ENCODE measurements at regions not wholly inside any gene's neighbourhood (a gene's known extent, or its start where the extent isn't known, plus 50 kb on each side); places are given as distances from the start of the nearest gene placed in this dataset.

DNA sequence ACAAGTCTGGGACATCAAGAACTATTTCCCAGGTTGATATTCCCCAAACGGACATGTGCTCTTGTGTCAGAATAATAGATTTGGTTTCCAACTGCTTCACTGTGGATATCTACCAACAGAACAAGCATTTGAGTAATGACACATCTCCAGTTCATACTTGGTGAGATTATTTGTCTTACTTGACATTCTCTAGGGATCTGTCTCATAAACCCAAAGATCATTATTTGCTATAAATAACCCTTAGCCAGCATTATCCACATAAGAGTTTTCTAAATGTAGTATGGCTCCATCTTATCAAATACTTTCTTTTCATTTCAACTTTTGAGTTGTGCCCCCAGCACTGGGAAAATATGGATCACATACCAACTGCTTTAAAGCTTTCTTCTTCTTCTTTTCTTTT lies 1063.9 kb upstream of the CDH18 start:
- TF ChIP-seq, protein P1, sequence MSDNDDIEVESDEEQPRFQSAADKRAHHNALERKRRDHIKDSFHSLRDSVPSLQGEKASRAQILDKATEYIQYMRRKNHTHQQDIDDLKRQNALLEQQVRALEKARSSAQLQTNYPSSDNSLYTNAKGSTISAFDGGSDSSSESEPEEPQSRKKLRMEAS (IDR thresholded peaks at IDR 0.05), result no peak
- TF ChIP-seq RAD21 (IDR thresholded peaks at IDR 0.05; ENCODE audit: low read depth), result no peak

DNA sequence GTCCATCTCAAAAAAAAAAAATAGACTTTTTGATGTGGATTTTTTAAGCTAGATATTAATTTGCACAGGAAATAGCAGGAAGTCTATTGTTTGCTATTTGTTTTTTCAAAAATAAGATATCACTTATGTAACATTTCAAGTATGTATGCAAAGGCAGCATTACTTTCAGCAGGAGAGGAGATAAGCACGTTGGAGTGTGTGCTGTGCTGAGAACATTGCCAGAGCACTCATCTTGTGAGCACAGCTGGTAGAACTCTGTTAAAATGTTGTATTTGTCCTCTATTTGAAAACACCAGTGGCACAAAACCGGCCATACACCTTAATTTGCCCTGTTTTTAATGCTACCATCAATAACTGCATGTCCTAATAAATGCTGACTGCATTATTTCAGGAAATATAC lies 1061.9 kb upstream of the CDH18 start:
- TF ChIP-seq FOXM1 (IDR thresholded peaks at IDR 0.05; ENCODE audit: borderline replicate concordance, low read depth), result no peak
- TF ChIP-seq, protein P2, sequence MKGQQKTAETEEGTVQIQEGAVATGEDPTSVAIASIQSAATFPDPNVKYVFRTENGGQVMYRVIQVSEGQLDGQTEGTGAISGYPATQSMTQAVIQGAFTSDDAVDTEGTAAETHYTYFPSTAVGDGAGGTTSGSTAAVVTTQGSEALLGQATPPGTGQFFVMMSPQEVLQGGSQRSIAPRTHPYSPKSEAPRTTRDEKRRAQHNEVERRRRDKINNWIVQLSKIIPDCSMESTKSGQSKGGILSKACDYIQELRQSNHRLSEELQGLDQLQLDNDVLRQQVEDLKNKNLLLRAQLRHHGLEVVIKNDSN (IDR thresholded peaks at IDR 0.05), result no peak
- TF ChIP-seq TCF12 (IDR thresholded peaks at IDR 0.05; ENCODE audit: low read depth), result no peak

DNA sequence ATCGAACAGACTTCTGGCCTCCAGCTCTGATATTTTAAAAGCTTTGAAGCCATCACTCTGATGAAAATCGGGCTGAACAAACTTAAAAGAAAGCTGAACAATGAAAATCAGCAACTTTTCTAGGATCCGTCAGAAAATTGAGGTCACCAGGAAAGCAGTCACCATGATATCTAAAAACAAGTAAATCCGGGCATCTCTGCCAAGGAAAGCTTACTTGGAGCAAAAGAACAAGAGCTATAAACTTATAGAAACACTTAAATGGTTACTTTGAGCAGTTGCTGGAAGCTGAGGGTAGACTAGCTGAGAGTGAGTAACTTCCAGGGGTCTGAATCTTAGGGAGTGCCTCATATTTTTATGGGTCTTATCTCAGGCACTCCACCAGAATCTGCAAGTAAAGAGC lies 1043.0 kb upstream of the CDH18 start:
- TF ChIP-seq, protein P2 (IDR thresholded peaks at IDR 0.05), result no peak
- TF ChIP-seq EP300 (IDR thresholded peaks at IDR 0.05; ENCODE audit: borderline replicate concordance) (no peak), CREB1 (IDR thresholded peaks at IDR 0.05; ENCODE audit: low read depth) (no peak), TEAD4 (IDR thresholded peaks at IDR 0.05) (no peak), NFIC (IDR thresholded peaks at IDR 0.05) (no peak), ZBTB7A (IDR thresholded peaks at IDR 0.05; ENCODE audit: low read depth) (no peak), YY1 (IDR thresholded peaks at IDR 0.05; ENCODE audit: low read depth) (no peak), FOXM1 (IDR thresholded peaks at IDR 0.05; ENCODE audit: borderline replicate concordance, low read depth) (no peak), CEBPB (IDR thresholded peaks at IDR 0.05) (no peak), EGR1 (IDR thresholded peaks at IDR 0.05) (no peak), TAF1 (IDR thresholded peaks at IDR 0.05; ENCODE audit: low read depth) (no peak)

DNA sequence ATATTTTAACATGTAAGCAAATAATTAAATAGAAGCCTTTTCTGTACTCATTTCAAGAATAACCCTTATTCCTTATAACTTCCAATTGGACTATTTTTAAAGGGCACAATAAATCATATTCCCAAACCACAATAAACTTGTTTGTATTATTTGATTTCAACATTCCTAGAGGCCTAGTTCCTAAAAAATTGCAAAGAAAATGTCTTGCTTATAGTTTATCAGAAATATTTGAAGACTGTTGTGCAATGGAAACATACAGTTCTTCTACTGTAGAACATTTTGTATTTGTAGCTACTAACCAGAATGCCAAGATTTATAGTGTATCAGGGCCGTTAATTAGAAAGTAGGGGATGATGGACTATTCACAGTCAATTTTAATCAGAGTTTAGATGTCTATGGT lies 1037.0 kb upstream of the CDH18 start:
- no peak for TF ChIP-seq EGR1 (IDR thresholded peaks at IDR 0.05)
- no peak for TF ChIP-seq CREB1 (IDR thresholded peaks at IDR 0.05; ENCODE audit: low read depth)
- TF ChIP-seq, protein P2 (IDR thresholded peaks at IDR 0.05), result no peak
- TF ChIP-seq YY1 (IDR thresholded peaks at IDR 0.05; ENCODE audit: low read depth), result no peak
- TF ChIP-seq TAF1 (IDR thresholded peaks at IDR 0.05; ENCODE audit: low read depth), result no peak
- TF ChIP-seq FOXM1 (IDR thresholded peaks at IDR 0.05; ENCODE audit: borderline replicate concordance, low read depth), result no peak

DNA sequence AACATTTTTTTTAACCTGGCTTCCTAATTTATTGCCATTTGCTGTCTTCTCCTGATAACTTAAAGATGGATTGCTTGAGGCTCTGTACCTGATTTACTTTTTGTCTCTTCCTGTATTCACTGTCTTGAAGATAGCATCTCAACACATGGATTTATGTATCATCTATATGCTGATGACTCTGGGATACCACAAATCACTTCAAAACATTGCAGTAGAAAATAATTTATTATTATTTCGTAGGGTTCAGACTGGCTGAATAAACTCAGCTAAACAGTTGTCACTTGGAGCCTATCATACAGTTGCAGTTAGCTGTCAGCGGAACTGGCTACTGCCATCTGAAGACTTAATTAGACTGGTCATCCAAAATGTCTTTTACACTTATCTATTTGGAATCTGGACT lies 1025.2 kb upstream of the CDH18 start:
- TF ChIP-seq ZBTB7A (IDR thresholded peaks at IDR 0.05; ENCODE audit: low read depth) (no peak), NFIC (IDR thresholded peaks at IDR 0.05) (no peak), TAF1 (IDR thresholded peaks at IDR 0.05; ENCODE audit: low read depth) (no peak), EP300 (IDR thresholded peaks at IDR 0.05; ENCODE audit: borderline replicate concordance) (no peak), TCF12 (IDR thresholded peaks at IDR 0.05; ENCODE audit: low read depth) (no peak), CREB1 (IDR thresholded peaks at IDR 0.05; ENCODE audit: low read depth) (no peak), TEAD4 (IDR thresholded peaks at IDR 0.05) (no peak), RAD21 (IDR thresholded peaks at IDR 0.05; ENCODE audit: low read depth) (no peak), YY1 (IDR thresholded peaks at IDR 0.05; ENCODE audit: low read depth) (no peak), FOXM1 (IDR thresholded peaks at IDR 0.05; ENCODE audit: borderline replicate concordance, low read depth) (no peak)
- TF ChIP-seq, protein P2 (IDR thresholded peaks at IDR 0.05), result no peak

DNA sequence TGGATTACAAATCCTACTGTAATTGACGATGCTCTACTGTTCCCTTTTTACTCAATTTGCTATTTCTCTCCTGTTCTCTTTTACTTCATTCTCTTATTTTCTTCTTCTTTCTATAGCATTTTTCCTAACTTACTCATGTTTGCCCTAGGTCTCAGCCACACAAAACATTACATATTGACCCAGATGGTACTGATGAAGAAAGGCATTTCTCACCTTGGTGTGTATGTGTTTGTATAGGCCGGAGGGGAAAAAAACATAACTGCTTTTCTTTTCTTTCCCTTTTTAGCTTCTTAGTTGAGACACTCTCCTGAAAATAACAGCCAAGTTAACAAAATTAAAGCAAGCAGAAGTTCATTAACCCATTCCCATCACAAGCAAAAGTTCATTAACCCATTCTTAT lies 1019.8 kb upstream of the CDH18 start:
- TF ChIP-seq EGR1 (IDR thresholded peaks at IDR 0.05) (no peak), YY1 (IDR thresholded peaks at IDR 0.05; ENCODE audit: low read depth) (no peak), NFIC (IDR thresholded peaks at IDR 0.05) (no peak), RAD21 (IDR thresholded peaks at IDR 0.05; ENCODE audit: low read depth) (no peak), CEBPB (IDR thresholded peaks at IDR 0.05) (no peak), FOXM1 (IDR thresholded peaks at IDR 0.05; ENCODE audit: borderline replicate concordance, low read depth) (no peak), TEAD4 (IDR thresholded peaks at IDR 0.05) (no peak), ZBTB7A (IDR thresholded peaks at IDR 0.05; ENCODE audit: low read depth) (no peak), EP300 (IDR thresholded peaks at IDR 0.05; ENCODE audit: borderline replicate concordance) (no peak), CREB1 (IDR thresholded peaks at IDR 0.05; ENCODE audit: low read depth) (no peak)
- TF ChIP-seq, protein P2 (IDR thresholded peaks at IDR 0.05), result no peak
- TF ChIP-seq, protein P1 (IDR thresholded peaks at IDR 0.05), result no peak
- TF ChIP-seq, protein P3, sequence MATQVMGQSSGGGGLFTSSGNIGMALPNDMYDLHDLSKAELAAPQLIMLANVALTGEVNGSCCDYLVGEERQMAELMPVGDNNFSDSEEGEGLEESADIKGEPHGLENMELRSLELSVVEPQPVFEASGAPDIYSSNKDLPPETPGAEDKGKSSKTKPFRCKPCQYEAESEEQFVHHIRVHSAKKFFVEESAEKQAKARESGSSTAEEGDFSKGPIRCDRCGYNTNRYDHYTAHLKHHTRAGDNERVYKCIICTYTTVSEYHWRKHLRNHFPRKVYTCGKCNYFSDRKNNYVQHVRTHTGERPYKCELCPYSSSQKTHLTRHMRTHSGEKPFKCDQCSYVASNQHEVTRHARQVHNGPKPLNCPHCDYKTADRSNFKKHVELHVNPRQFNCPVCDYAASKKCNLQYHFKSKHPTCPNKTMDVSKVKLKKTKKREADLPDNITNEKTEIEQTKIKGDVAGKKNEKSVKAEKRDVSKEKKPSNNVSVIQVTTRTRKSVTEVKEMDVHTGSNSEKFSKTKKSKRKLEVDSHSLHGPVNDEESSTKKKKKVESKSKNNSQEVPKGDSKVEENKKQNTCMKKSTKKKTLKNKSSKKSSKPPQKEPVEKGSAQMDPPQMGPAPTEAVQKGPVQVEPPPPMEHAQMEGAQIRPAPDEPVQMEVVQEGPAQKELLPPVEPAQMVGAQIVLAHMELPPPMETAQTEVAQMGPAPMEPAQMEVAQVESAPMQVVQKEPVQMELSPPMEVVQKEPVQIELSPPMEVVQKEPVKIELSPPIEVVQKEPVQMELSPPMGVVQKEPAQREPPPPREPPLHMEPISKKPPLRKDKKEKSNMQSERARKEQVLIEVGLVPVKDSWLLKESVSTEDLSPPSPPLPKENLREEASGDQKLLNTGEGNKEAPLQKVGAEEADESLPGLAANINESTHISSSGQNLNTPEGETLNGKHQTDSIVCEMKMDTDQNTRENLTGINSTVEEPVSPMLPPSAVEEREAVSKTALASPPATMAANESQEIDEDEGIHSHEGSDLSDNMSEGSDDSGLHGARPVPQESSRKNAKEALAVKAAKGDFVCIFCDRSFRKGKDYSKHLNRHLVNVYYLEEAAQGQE (IDR thresholded peaks at IDR 0.05; ENCODE audit: low read depth), result no peak

DNA sequence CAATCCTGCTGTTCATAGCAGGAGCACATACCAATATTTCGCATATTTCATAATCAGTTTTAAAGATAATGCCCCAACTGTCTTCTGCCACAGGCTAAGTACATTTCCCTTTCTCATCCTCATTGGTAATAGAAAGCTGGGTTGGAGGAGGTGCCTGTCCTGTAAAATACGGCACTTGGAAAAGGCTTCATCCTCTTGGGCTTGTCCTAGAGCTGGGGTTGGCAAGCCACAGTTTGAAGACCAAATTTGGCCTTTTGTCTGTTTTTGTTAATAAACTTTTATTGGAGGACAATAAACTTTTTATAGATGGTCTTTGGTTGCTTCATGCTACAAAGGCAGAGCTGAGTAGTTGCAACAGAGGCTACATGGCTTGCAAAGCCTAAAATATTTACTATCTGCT lies 997.8 kb upstream of the CDH18 start:
- TF ChIP-seq RAD21 (IDR thresholded peaks at IDR 0.05; ENCODE audit: low read depth) (no peak), NFIC (IDR thresholded peaks at IDR 0.05) (no peak), ZBTB7A (IDR thresholded peaks at IDR 0.05; ENCODE audit: low read depth) (no peak), TAF1 (IDR thresholded peaks at IDR 0.05; ENCODE audit: low read depth) (no peak), CREB1 (IDR thresholded peaks at IDR 0.05; ENCODE audit: low read depth) (no peak), TCF12 (IDR thresholded peaks at IDR 0.05; ENCODE audit: low read depth) (no peak), FOXM1 (IDR thresholded peaks at IDR 0.05; ENCODE audit: borderline replicate concordance, low read depth) (no peak), YY1 (IDR thresholded peaks at IDR 0.05; ENCODE audit: low read depth) (no peak), EGR1 (IDR thresholded peaks at IDR 0.05) (no peak), CEBPB (IDR thresholded peaks at IDR 0.05) (no peak), TEAD4 (IDR thresholded peaks at IDR 0.05) (no peak)
- TF ChIP-seq, protein P2 (IDR thresholded peaks at IDR 0.05), result no peak
- TF ChIP-seq, protein P3 (IDR thresholded peaks at IDR 0.05; ENCODE audit: low read depth), result no peak

Data from Ishikawa (cell line).